H1 (cell line): ENCODE measurements at regions not wholly inside any gene's neighbourhood (a gene's known extent, or its start where the extent isn't known, plus 50 kb on each side); places are given as distances from the start of the nearest gene placed in this dataset.
A peak's percentile ranks its signal among the peaks of the same experiment; 100 is the strongest.

ENCODE experiments used
- CTCF ChIA-PET: fragments of 300-600 bp; sonication (Branson Sonifier 250); formaldehyde crosslinking; loops from one replicate; lab custom pipeline; 2021; ENCODE audit not compliant: partially characterized antibody; lab: Charles Lee
- POLR2A ChIA-PET: fragments of 300-600 bp; sonication (Branson Sonifier 250); formaldehyde crosslinking; loops from one replicate; lab custom pipeline; 2021; ENCODE audit warnings: inconsistent platforms; ENCODE audit not compliant: partially characterized antibody; lab: Charles Lee
- DNase-seq, 2 experiments: peaks; one replicate each; pipeline versions ENCODE4 v3.0.0 to v3.0.0-alpha.2; 2010 to 2022; ENCODE audit warnings: low spot score in 2 of 2, low read depth in 1 of 2, mixed read lengths in 1 of 2
- FAIRE-seq: peaks from 2 replicates; lab custom pipeline; 2011; peaks lifted over from hg19 to GRCh38; lab: Jason Lieb, UNC
- H2AFZ ChIP-seq: 2 replicates; pipeline ENCODE4 v1.8.1; 2012; ENCODE audit warnings: low read length, inconsistent platforms
- H2AK5ac ChIP-seq: 2 replicates; pipeline ENCODE4 v1.6.1; 2013; ENCODE audit warnings: low read depth, low read length
- H2BK120ac ChIP-seq: replicated peaks from 2 replicates; pipeline ENCODE3; 2013; ENCODE audit warnings: low read depth, low read length, inconsistent platforms
- H2BK12ac ChIP-seq: 2 replicates; pipeline ENCODE4 v1.6.1; 2013; ENCODE audit warnings: low read depth, low read length
- H2BK15ac ChIP-seq: 2 replicates; pipeline ENCODE4 v1.6.1; 2013; ENCODE audit warnings: low read length
- H2BK20ac ChIP-seq: 2 replicates; pipeline ENCODE4 v1.6.1; 2013; ENCODE audit warnings: low read length
- H2BK5ac ChIP-seq: 2 replicates; pipeline ENCODE4 v1.6.1; 2013; ENCODE audit warnings: low read depth, low read length
- H3K14ac ChIP-seq: 2 replicates; pipeline ENCODE4 v1.6.1; 2013; ENCODE audit warnings: inconsistent platforms; ENCODE audit not compliant: insufficient read length
- H3K18ac ChIP-seq: 2 replicates; pipeline ENCODE4 v1.6.1; 2013; ENCODE audit warnings: low read length; ENCODE audit errors: extremely low read depth
- H3K23ac ChIP-seq: 2 replicates; pipeline ENCODE4 v1.6.1; 2013; ENCODE audit warnings: inconsistent platforms; ENCODE audit not compliant: insufficient read length
- H3K23me2 ChIP-seq: 2 replicates; pipeline ENCODE4 v1.6.1; 2013; ENCODE audit warnings: low read depth, low read length
- H3K27ac ChIP-seq: 2 replicates; pipeline ENCODE4 v1.6.1; 2011; ENCODE audit warnings: low read depth, low read length, inconsistent platforms
- H3K27me3 ChIP-seq, 4 experiments: replicated peaks in 1 of 4; 1 replicate in 1 of 4; 2 replicates in 3 of 4; pipeline versions ENCODE4 v1.6.1 to v1.8.1; 2011 to 2013; ENCODE audit warnings: low read length in 3 of 4, mild to moderate bottlenecking in 3 of 4, inconsistent platforms in 2 of 4, mixed read lengths in 2 of 4, moderate library complexity in 1 of 4; ENCODE audit not compliant: control insufficient read depth in 3 of 4, insufficient read depth in 3 of 4; ENCODE audit errors: extremely low read depth in 1 of 4
- H3K36me3 ChIP-seq, 4 experiments: 2 replicates each; pipeline versions ENCODE4 v1.6.1 to v1.8.1; 2011 to 2013; ENCODE audit warnings: mild to moderate bottlenecking in 4 of 4, low read length in 3 of 4, moderate library complexity in 2 of 4, control low read depth in 1 of 4, inconsistent platforms in 1 of 4; ENCODE audit not compliant: insufficient read depth in 4 of 4, control insufficient read depth in 2 of 4
- H3K4ac ChIP-seq: replicated peaks from 2 replicates; pipeline ENCODE3; 2013; ENCODE audit warnings: low read length, low read depth, mixed read lengths, inconsistent platforms; ENCODE audit not compliant: insufficient read length
- H3K4me1 ChIP-seq, 4 experiments: replicated peaks in 1 of 4; 1 replicate in 1 of 4; 2 replicates in 3 of 4; pipeline versions ENCODE4 v1.6.1 to v1.8.1; 2011 to 2013; ENCODE audit warnings: low read length in 3 of 4, inconsistent platforms in 2 of 4, mixed read lengths in 1 of 4; ENCODE audit not compliant: insufficient read depth in 4 of 4, control insufficient read depth in 3 of 4
- H3K4me2 ChIP-seq, 2 experiments: 2 replicates each; pipeline versions ENCODE4 v1.6.1 to v1.8.1; 2011 to 2013; ENCODE audit warnings: low read depth in 2 of 2, low read length in 2 of 2, control low read depth in 1 of 2, inconsistent platforms in 1 of 2, mild to moderate bottlenecking in 1 of 2; ENCODE audit not compliant: insufficient read depth in 1 of 2
- H3K4me3 ChIP-seq, 4 experiments: fragments of 200-600, 300-600 bp in 1 of 4; sonication (generic), shearing (Covaris generic), sonication (Bioruptor Twin) in 1 of 4; 2 replicates each; pipeline versions ENCODE4 v1.5.1 to v1.8.1; 2011 to 2016; ENCODE audit warnings: low read length in 4 of 4, low read depth in 3 of 4, control low read depth in 2 of 4, inconsistent platforms in 2 of 4, mild to moderate bottlenecking in 2 of 4, mixed read lengths in 1 of 4, moderate library complexity in 1 of 4; ENCODE audit not compliant: insufficient read depth in 2 of 4; ENCODE audit errors: extremely low read depth in 1 of 4
- H3K56ac ChIP-seq: replicated peaks from 2 replicates; pipeline ENCODE3; 2013; ENCODE audit warnings: low read depth, mild to moderate bottlenecking, mixed read lengths, low read length, inconsistent platforms; ENCODE audit not compliant: insufficient read length
- H3K79me1 ChIP-seq: 2 replicates; pipeline ENCODE4 v1.6.1; 2013; ENCODE audit warnings: low read depth, low read length, control low read depth
- H3K79me2 ChIP-seq, 2 experiments: 2 replicates each; pipeline versions ENCODE4 v1.6.1 to v1.8.1; 2012 to 2013; ENCODE audit warnings: low read length in 2 of 2, mild to moderate bottlenecking in 2 of 2, inconsistent platforms in 1 of 2; ENCODE audit not compliant: insufficient read depth in 2 of 2, control insufficient read depth in 1 of 2
- H3K9ac ChIP-seq, 4 experiments: replicated peaks in 1 of 4; 1 replicate in 1 of 4; 2 replicates in 3 of 4; pipeline versions ENCODE4 v1.6.1 to v1.8.1; 2011 to 2013; ENCODE audit warnings: low read depth in 3 of 4, low read length in 3 of 4, control low read depth in 2 of 4, mild to moderate bottlenecking in 2 of 4, moderate library complexity in 2 of 4, inconsistent platforms in 1 of 4; ENCODE audit errors: extremely low read depth in 1 of 4
- H3K9me3 ChIP-seq, 2 experiments: 2 replicates each; pipeline versions ENCODE4 v1.6.1 to v1.8.1; 2012 to 2013; ENCODE audit warnings: mild to moderate bottlenecking in 2 of 2, moderate library complexity in 2 of 2, control low read depth in 1 of 2, inconsistent platforms in 1 of 2, low read depth in 1 of 2, low read length in 1 of 2, mixed read lengths in 1 of 2; ENCODE audit not compliant: insufficient read depth in 2 of 2
- H4K20me1 ChIP-seq, 2 experiments: replicated peaks in 1 of 2; 2 replicates each; pipeline versions ENCODE3 to v1.8.1; 2011 to 2013; ENCODE audit warnings: inconsistent platforms in 2 of 2, low read length in 2 of 2, mild to moderate bottlenecking in 1 of 2; ENCODE audit not compliant: insufficient read depth in 2 of 2, control insufficient read depth in 1 of 2
- H4K5ac ChIP-seq: 2 replicates; pipeline ENCODE4 v1.6.1; 2013; ENCODE audit warnings: low read length, low read depth, mixed read lengths, inconsistent platforms; ENCODE audit not compliant: insufficient read length
- H4K8ac ChIP-seq: 2 replicates; pipeline ENCODE4 v1.8.0; 2013; ENCODE audit warnings: mild to moderate bottlenecking, moderate library complexity, low read length, inconsistent platforms; ENCODE audit not compliant: insufficient read depth; ENCODE audit errors: extremely low read depth
- H4K91ac ChIP-seq: replicated peaks from 2 replicates; pipeline ENCODE3; 2013; ENCODE audit warnings: low read length, mixed read lengths, inconsistent platforms; ENCODE audit not compliant: insufficient read length
- BCL11A ChIP-seq, 2 experiments: IDR thresholded peaks; one replicate each; pipeline ENCODE4 v1.6.1; 2011; ENCODE audit warnings: low read depth in 2 of 2, low read length in 2 of 2, mild to moderate bottlenecking in 2 of 2
- CEBPB ChIP-seq: IDR thresholded peaks from 2 replicates; pipeline ENCODE4 v1.6.1; 2012; ENCODE audit warnings: low read depth, low read length
- JUN ChIP-seq: IDR thresholded peaks from 2 replicates; pipeline ENCODE4 v1.6.1; 2011; ENCODE audit warnings: low read depth, mild to moderate bottlenecking, improper control_type of control experiment, low read length
- NANOG ChIP-seq: IDR thresholded peaks from 2 replicates; pipeline ENCODE4 v1.6.1; 2011; ENCODE audit warnings: low read length, low read depth, mild to moderate bottlenecking, inconsistent platforms; ENCODE audit not compliant: insufficient read depth, poor library complexity, severe bottlenecking
- RNF2 ChIP-seq: fragments of 200-900, 300-1000 bp; sonication (generic); IDR thresholded peaks from 2 replicates; pipeline ENCODE4 v1.7.1; 2016; ENCODE audit warnings: borderline replicate concordance, low read depth, mild to moderate bottlenecking, antibody characterized with exemption, low read length; ENCODE audit not compliant: poor library complexity, severe bottlenecking; ENCODE audit errors: missing control alignments
- SAP30 ChIP-seq: fragments of 300-600 bp; sonication (generic); IDR thresholded peaks from 2 replicates; pipeline ENCODE4 v1.7.1; 2012; ENCODE audit warnings: low read length, moderate library complexity, mild to moderate bottlenecking, inconsistent platforms; ENCODE audit not compliant: insufficient read depth, insufficient replicate concordance
- WGBS, 2 experiments: shearing (Covaris generic) in 1 of 2; methylation state at CpG; one replicate each; pipeline versions ENCODE4 v1.1.6 to v1.1.7; 2013 to 2015; ENCODE audit warnings: low lambda C conversion rate in 2 of 2, mixed read lengths in 2 of 2, inconsistent platforms in 1 of 2, low coverage in 1 of 2, missing lambda C conversion rate in 1 of 2; ENCODE audit not compliant: insufficient replicate concordance in 2 of 2, insufficient coverage in 1 of 2, insufficient read length in 1 of 2; ENCODE audit errors: extremely low coverage in 1 of 2, missing lambda C conversion rate in 1 of 2; 5-methylcytosine and 5-hydroxymethylcytosine counted together

DNA sequence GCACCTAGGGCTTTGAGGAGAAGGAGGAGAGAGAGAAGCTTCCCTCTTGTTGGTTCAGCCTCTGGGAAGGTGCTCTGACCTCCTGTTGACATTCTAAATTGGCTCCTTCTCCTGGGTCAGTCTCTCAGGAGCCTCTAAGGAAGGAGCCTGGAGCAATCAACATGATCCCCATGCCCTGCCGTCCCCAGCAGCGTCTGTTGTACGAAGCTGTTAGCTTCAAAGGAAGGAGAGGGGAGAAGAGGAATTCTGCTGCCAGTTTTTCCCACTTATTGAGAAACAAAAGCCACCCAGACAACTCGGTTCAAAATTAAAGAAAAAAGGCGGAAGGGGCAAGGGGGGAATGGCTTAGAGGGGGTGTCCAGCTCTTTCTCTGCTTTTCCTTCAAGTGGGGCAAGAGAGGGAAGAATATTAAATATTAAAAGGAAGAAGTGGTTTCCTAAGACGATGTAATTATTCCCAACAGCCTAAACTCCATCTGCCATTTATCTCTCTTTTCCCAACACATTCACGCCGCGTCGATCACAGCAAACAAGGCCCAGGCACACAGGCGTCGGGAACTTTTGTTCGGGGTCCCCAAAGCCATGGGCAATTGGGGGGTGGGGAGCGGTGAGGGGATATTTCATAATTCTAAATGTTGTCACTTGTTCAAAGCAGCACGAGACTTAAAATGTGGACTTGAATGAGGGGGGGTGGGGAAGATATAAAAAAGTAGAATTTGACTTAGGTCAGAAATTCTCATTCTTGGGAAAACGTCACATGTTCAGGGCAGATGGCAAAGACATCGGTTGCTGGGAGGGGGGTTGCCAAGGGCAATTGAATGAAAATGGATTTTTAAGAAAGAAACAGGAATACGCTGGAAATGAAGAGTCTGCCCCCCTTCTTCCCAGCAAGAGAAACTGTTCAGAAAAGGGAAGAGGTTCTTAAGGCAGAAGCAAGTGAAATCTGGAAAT is 116.8 kb upstream of the CACNA1A start:
- peaks cover 14 to 33% (median 18%) of the 10 kb centered on the region in 4 experiments for H3K4me1 ChIP-seq
- DNase-seq (no peak), FAIRE-seq (no peak)
- H3K79me1 ChIP-seq = no peaks in the 10 kb centered on the region
- no peak overlapping the region for H3K56ac ChIP-seq
- no peak overlapping the region for H4K8ac ChIP-seq
- WGBS, 2 experiments = 62% methylated on average over 15 of the region's 18 CpGs; no CpG with 5 or more reads in 1 of the 2 experiments
- no peak overlapping the region for H4K5ac ChIP-seq
- H3K79me2 ChIP-seq = no peaks in the 10 kb centered on the region
- no peak overlapping the region for H3K14ac ChIP-seq
- H2BK120ac ChIP-seq = no peak overlapping the region
- no peak overlapping the region for H3K4ac ChIP-seq
- H2BK5ac ChIP-seq = peak overlapping the region; percentile 48; the same call in 1 of the 2 replicates
- H3K27ac ChIP-seq = no peak overlapping the region
- H2AK5ac ChIP-seq = peak overlapping the region; percentile 43; the same call in 1 of the 2 replicates
- H3K9ac ChIP-seq = no peak overlapping the region
- peak overlapping the region; percentile 99 for H2BK15ac ChIP-seq
- no peaks in the 10 kb centered on the region for H4K20me1 ChIP-seq
- no peak overlapping the region for H3K23ac ChIP-seq
- peak overlapping the region; percentile 62 for H4K91ac ChIP-seq
- H3K23me2 ChIP-seq = no peaks in the 10 kb centered on the region
- H3K9me3 ChIP-seq = no peaks in the 10 kb centered on the region
- ChIA-PET POLR2A (interaction anchor here (0.6 to 1.4 kb wide), 4 partner anchors 10 to 70 kb away, joined by 3 to 4 read pairs (median 3); no protein-coding TSS in a partner anchor), CTCF (interaction anchor here (0.6 kb wide), 2 partner anchors 57 to 392 kb away, joined by 3 to 4 read pairs; no protein-coding TSS in a partner anchor)
- no peaks in the 10 kb centered on the region for H3K36me3 ChIP-seq
- H2AFZ ChIP-seq = peak overlapping the region; percentile 67; the same call in 1 of the 2 replicates
- H3K18ac ChIP-seq = no peak overlapping the region
- peaks cover 0 to 3% (median 0%) of the 10 kb centered on the region in 4 experiments; a peak in 1 of 7 replicates for H3K27me3 ChIP-seq
- peak overlapping the region in 1 of 4 experiments; percentile 35; a peak in 1 of 8 replicates for H3K4me3 ChIP-seq
- peak overlapping the region; percentile 98; the same call in 1 of the 2 replicates for H2BK20ac ChIP-seq
- peak overlapping the region; percentile 38 to 72 for H3K4me2 ChIP-seq
- peak overlapping the region; percentile 97 for H2BK12ac ChIP-seq
- TF ChIP-seq SAP30 (no peak), CEBPB (no peak), NANOG (no peak), JUN (no peak), BCL11A (IDR thresholded peaks at IDR 0.05; ENCODE audit: low read depth in 2 of 2, low read length in 2 of 2) (no peak), RNF2 (no peak)
